Chondrocyte (in vitro differentiated cells): ENCODE measurements at regions not wholly inside any gene's neighbourhood (a gene's known extent, or its start where the extent isn't known, plus 50 kb on each side); places are given as distances from the start of the nearest gene placed in this dataset.

ENCODE experiments used
- DNase-seq: peaks from one replicate; pipeline ENCODE4 v3.0.0; 2021; ENCODE audit warnings: mixed read lengths, low spot score
- H3K27ac Mint-ChIP-seq: one replicate; pipeline ENCODE4 v1.8.0; 2021; ENCODE audit warnings: mild to moderate bottlenecking, moderate library complexity, mixed read lengths; ENCODE audit not compliant: unreplicated experiment
- H3K27me3 Mint-ChIP-seq: 2 replicates; pipeline ENCODE4 v1.8.0; 2021; ENCODE audit warnings: low read depth, mixed read lengths
- H3K36me3 Mint-ChIP-seq: 2 replicates; pipeline ENCODE4 v1.8.0; 2021; ENCODE audit warnings: low read depth, mixed read lengths
- H3K4me1 Mint-ChIP-seq: 2 replicates; pipeline ENCODE4 v1.8.0; 2021; ENCODE audit warnings: low read depth, mild to moderate bottlenecking, mixed read lengths
- H3K4me3 Mint-ChIP-seq: one replicate; pipeline ENCODE4 v1.8.0; 2021; ENCODE audit warnings: mild to moderate bottlenecking, moderate library complexity, mixed read lengths; ENCODE audit not compliant: unreplicated experiment
- H3K9me3 Mint-ChIP-seq: 2 replicates; pipeline ENCODE4 v1.8.0; 2021; ENCODE audit warnings: low read depth, mixed read lengths
- TF ChIP-seq, protein P1 (sequence below): fragments of 200-600 bp; sonication (generic); IDR thresholded peaks from 2 replicates; pipeline ENCODE4 v1.5.0; 2021; ENCODE audit warnings: antibody characterized with exemption, mild to moderate bottlenecking, moderate library complexity

- H3K4me1 Mint-ChIP-seq = peaks cover 63% of the 10 kb centered on the region
- DNase-seq = peak; percentile 90
- H3K4me3 Mint-ChIP-seq = peak overlapping the region; percentile 62
- TF ChIP-seq, protein P1, sequence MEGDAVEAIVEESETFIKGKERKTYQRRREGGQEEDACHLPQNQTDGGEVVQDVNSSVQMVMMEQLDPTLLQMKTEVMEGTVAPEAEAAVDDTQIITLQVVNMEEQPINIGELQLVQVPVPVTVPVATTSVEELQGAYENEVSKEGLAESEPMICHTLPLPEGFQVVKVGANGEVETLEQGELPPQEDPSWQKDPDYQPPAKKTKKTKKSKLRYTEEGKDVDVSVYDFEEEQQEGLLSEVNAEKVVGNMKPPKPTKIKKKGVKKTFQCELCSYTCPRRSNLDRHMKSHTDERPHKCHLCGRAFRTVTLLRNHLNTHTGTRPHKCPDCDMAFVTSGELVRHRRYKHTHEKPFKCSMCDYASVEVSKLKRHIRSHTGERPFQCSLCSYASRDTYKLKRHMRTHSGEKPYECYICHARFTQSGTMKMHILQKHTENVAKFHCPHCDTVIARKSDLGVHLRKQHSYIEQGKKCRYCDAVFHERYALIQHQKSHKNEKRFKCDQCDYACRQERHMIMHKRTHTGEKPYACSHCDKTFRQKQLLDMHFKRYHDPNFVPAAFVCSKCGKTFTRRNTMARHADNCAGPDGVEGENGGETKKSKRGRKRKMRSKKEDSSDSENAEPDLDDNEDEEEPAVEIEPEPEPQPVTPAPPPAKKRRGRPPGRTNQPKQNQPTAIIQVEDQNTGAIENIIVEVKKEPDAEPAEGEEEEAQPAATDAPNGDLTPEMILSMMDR = peak; percentile 41
- no peaks in the 10 kb centered on the region for H3K9me3 Mint-ChIP-seq
- no peaks in the 10 kb centered on the region for H3K27me3 Mint-ChIP-seq
- H3K36me3 Mint-ChIP-seq = peaks cover 2% of the 10 kb centered on the region
- H3K27ac Mint-ChIP-seq = peak overlapping the region; percentile 91
These were observed 61.5 kb upstream of the HDDC2 start for GRCh38 chr6:125363039-125363823.

DNA sequence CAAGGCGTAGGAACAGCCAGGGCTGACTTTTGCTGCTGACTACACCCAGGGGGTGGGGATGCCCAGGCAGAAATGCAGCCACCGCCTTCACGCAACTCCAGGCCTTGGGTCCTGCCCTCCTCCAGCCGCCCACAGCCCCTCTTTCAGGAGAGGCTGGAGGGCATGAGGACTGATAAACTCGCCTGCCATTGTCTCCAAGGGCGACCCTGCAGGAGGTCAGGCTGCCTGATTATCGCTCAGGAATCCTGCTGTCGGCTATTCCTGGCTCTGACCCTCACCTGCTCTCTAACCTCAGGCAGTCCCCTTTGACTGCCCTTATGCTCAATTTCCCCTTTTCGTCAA, 62.0 kb upstream of the HDDC2 start:
- Mint-ChIP-seq H3K9me3 (no peaks in the 10 kb centered on the region), H3K4me1 (peaks cover 63% of the 10 kb centered on the region), H3K27ac (peak overlapping the region; percentile 91), H3K4me3 (peak overlapping the region; percentile 62), H3K36me3 (peaks cover 2% of the 10 kb centered on the region), H3K27me3 (no peaks in the 10 kb centered on the region)
- no peak for DNase-seq
- TF ChIP-seq, protein P1 = no peak

DNA sequence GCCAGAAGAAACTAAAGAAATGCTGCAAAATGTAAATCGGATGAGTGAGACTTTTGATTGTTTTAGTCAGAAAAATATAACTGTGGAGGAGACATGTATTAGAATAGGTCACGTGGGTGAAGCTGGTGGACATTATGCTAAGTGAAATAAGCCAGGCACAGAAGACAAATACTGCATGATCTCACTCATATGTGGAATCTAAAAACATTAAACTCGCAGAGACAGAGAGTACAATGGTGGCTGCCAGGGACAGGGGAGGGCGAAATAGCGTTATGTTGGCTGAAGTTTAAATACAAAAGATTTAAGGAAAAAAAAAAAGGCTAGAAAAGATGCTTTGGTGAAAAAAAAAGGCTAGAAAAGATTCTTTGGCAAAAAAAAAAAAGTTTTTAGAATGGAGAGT, 63.5 kb upstream of the HDDC2 start:
- Mint-ChIP-seq H3K36me3 (peaks cover 2% of the 10 kb centered on the region), H3K9me3 (no peaks in the 10 kb centered on the region), H3K27me3 (no peaks in the 10 kb centered on the region), H3K4me3 (no peak overlapping the region), H3K27ac (peak overlapping the region; percentile 70), H3K4me1 (peaks cover 64% of the 10 kb centered on the region)
- TF ChIP-seq, protein P1 = no peak
- DNase-seq = no peak

- peaks cover 65% of the 10 kb centered on the region for H3K4me1 Mint-ChIP-seq
- H3K27ac Mint-ChIP-seq = peak overlapping the region; percentile 68
- H3K4me3 Mint-ChIP-seq = no peak overlapping the region
- no peaks in the 10 kb centered on the region for H3K9me3 Mint-ChIP-seq
- H3K36me3 Mint-ChIP-seq = peaks cover 2% of the 10 kb centered on the region
- H3K27me3 Mint-ChIP-seq = no peaks in the 10 kb centered on the region
- TF ChIP-seq, protein P1 = no peak
- DNase-seq = no peak
These were observed 65.4 kb upstream of the HDDC2 start for GRCh38 chr6:125367036-125367782.

DNA sequence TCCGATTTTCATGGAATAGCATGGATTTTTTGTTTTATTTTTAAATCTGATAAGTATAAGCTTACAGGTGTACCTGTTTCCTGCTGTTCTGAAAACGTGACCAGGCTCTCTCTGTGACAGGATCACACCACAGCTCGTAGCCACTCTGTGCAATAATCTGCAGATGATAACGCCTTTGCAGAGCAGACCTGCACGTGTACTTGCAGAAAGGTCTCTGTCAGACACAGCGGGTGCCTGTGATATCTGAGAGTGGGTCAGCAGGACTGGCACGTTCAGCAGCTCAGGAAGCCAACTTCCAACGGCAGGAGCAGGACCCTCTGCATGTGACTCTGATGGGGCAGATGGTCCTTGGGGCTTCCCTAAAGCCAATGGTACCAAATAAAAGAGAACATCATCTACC, 68.6 kb upstream of the HDDC2 start:
- no peak overlapping the region for H3K27ac Mint-ChIP-seq
- no peaks in the 10 kb centered on the region for H3K27me3 Mint-ChIP-seq
- H3K4me1 Mint-ChIP-seq = peaks cover 47% of the 10 kb centered on the region
- no peaks in the 10 kb centered on the region for H3K9me3 Mint-ChIP-seq
- TF ChIP-seq, protein P1 = no peak
- H3K4me3 Mint-ChIP-seq = no peak overlapping the region
- no peak for DNase-seq
- peaks cover 2% of the 10 kb centered on the region for H3K36me3 Mint-ChIP-seq
